C4-2B (cell line): ENCODE measurements at regions not wholly inside any gene's neighbourhood (a gene's known extent, or its start where the extent isn't known, plus 50 kb on each side); places are given as distances from the start of the nearest gene placed in this dataset.

Experiments
- H3K27ac ChIP-seq: fragments of 450-650 bp; 2 replicates; pipeline ENCODE4 v1.5.1; 2017
- CTCF ChIP-seq: fragments of 450-650 bp; conservative IDR thresholded peaks from 2 replicates; pipeline ENCODE4 v1.5.1; 2017; ENCODE audit warnings: mild to moderate bottlenecking
- ZFX ChIP-seq: fragments of 450-650 bp; IDR thresholded peaks from 2 replicates; pipeline ENCODE4 v1.6.1; 2017

DNA sequence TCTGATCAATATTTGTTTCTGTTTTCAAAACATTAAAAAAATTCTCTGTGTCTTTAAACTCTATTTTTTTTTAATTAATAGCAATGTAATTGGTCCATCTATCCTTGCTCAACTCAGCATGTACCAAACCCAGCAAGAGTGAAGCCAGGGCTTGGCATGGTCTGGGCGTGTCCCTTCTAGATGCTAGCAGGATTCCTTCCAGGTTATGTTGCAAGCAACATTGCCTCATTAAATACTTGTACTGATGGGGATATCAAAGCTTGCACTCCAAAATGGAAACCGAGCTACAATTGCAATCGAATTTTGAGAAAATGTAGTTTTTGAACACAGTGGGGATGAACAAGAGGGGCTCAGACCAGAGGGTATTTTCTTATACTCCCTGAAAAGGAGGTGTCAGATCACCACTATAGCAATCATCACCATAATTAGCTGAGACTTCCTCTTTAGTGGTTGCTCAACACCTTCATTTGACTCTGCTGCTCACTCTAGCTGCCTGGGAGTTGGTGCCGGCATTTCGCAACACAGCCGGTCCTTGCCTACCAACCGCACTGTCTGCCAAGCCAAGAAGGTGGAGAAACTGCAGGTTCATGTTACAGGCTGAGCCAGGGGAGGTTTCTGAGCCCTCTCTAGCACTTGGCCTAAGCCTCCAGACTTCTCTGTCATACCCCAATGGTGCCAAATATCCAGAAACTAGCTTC, 67.8 kb upstream of the RALGAPA2 start:
- no peak for TF ChIP-seq ZFX
- no peak for TF ChIP-seq CTCF
- H3K27ac ChIP-seq = no peak overlapping the region

DNA sequence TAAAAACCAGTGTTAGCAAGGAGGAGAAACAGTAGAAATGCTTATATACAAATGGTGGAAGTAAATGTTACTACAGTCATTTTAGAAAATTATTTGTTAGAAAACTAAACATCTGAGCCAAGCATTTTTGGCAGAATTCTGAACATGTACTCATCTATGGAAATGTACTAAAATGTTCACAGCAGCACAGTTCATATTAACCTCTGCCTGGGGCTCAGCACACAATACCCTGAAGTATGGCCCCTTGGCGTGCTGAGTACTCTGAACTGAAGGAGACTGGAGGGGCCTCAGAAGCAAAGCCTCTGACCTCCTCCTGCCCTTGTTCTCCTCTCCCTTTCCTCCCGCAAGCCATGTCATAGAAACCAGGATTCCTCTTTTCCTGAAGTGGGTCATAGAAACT, 66.2 kb upstream of the RALGAPA2 start:
- no peak for TF ChIP-seq CTCF
- no peak for TF ChIP-seq ZFX
- no peak overlapping the region for H3K27ac ChIP-seq

DNA sequence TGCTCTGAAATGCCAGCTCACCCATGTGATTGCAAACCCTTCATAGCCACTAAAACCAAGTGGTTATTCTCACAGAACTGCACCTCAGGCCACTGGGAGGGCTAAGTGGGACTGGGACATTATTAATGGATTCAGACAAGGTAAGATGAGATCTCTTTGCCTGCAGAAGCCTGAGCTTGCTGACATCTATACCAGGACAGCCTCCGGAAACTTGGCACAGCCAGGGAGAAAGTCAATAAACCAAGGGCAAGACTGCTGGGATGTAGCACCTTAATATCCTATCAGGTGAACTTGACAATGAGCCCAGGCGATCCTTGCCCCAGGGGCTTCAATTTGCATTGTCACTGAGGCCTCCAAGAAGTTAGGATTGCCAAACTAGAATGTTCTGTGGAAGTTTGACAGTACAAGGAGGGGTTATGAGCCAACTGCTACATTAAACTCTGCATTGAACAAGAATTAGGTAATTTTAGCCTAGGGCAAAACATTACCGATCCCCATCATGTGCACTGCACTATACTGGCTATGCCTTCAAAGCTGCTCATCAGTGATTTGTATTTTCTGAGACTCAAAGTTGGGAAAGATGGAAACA, 60.1 kb upstream of the RALGAPA2 start:
- H3K27ac ChIP-seq = peak overlapping the region; percentile 32
- TF ChIP-seq CTCF = no peak
- TF ChIP-seq ZFX = no peak

GRCh38 chr20:20768202-20768815, 55.9 kb upstream of the RALGAPA2 start:
- no peak overlapping the region for H3K27ac ChIP-seq
- no peak for TF ChIP-seq CTCF
- TF ChIP-seq ZFX = no peak

GRCh38 chr20:20765696-20766365, 53.4 kb upstream of the RALGAPA2 start:
- TF ChIP-seq CTCF (no peak), ZFX (no peak)
- H3K27ac ChIP-seq = peak overlapping the region; percentile 66; the same call in 1 of the 2 replicates

DNA sequence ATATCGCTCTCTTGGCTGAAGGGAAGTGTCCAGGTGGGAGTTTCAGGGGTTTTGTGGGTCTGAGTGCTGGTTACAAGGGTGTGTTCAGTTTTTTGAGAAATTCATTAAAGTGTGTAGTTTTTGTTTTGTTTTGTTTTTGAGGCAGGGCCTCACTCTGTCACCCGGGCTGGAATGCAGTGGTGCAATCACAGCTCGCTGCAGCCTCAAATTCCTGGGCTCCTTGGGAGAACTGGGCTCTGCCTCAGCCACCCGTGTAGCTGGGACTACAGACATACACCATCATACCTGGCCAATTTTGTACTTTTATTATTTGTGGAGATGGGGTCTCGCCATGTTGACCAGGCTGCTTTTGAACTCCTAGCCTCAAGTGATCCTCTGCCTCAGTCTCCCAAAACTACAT, 51.2 kb upstream of the RALGAPA2 start:
- TF ChIP-seq ZFX = no peak
- TF ChIP-seq CTCF = no peak
- peak overlapping the region; percentile 18; the same call in 1 of the 2 replicates for H3K27ac ChIP-seq
